IMR-90 (cell line): ENCODE measurements at regions not wholly inside any gene's neighbourhood (a gene's known extent, or its start where the extent isn't known, plus 50 kb on each side); places are given as distances from the start of the nearest gene placed in this dataset.

ENCODE experiments used
- ATAC-seq: fragments of 200-7000 bp; cut with Tn5 transposase; 2 replicates; pipeline ENCODE4 v1.9.1; 2020; ENCODE audit warnings: low read depth, mild to moderate bottlenecking, moderate library complexity
- BruUV-seq: library from RNA; stranded (reverse); fragments of 400-500 nt; replicated peaks from 2 replicates; lab custom pipeline; 2021; lab: Mats Ljungman, UMichigan
- CTCF ChIA-PET: fragments of 300-600 bp; formaldehyde crosslinking; extraction: SDS; loops from one replicate; lab custom pipeline; 2021; ENCODE audit warnings: antibody characterized with exemption; lab: Yijun Ruan, JAX
- POLR2A ChIA-PET: fragments of 300-600 bp; sonication (Branson Sonifier 250); formaldehyde crosslinking; loops from one replicate; lab custom pipeline; 2022; ENCODE audit warnings: antibody characterized with exemption; ENCODE audit not compliant: unreplicated experiment; lab: Charles Lee
- DNase-seq: peaks from one replicate; pipeline ENCODE4 v3.0.0; 2013
- H2AFZ ChIP-seq: replicated peaks from 2 replicates; pipeline ENCODE3; 2013; ENCODE audit warnings: low read length, mild to moderate bottlenecking; ENCODE audit not compliant: poor library complexity
- H2AK5ac ChIP-seq: 2 replicates; pipeline ENCODE4 v1.6.1; 2013; ENCODE audit warnings: low read depth, low read length, inconsistent platforms
- H2AK9ac ChIP-seq: replicated peaks from 2 replicates; pipeline ENCODE3; 2013; ENCODE audit warnings: mild to moderate bottlenecking, low read depth, low read length, moderate library complexity; ENCODE audit not compliant: poor library complexity
- H2BK120ac ChIP-seq: 2 replicates; pipeline ENCODE4 v1.6.1; 2013; ENCODE audit warnings: low read depth, low read length, inconsistent platforms
- H2BK15ac ChIP-seq: 3 replicates; pipeline ENCODE4 v1.6.1; 2013; ENCODE audit warnings: low read depth, low read length, inconsistent platforms
- H2BK20ac ChIP-seq: 2 replicates; pipeline ENCODE4 v1.6.1; 2013; ENCODE audit warnings: low read depth, mild to moderate bottlenecking, inconsistent platforms, low read length, moderate library complexity
- H2BK5ac ChIP-seq: 2 replicates; pipeline ENCODE4 v1.6.1; 2013; ENCODE audit warnings: mild to moderate bottlenecking, low read depth, low read length, inconsistent platforms; ENCODE audit not compliant: poor library complexity, severe bottlenecking
- H3K14ac ChIP-seq: replicated peaks from 2 replicates; pipeline ENCODE4 v1.6.1; 2013; ENCODE audit warnings: low read depth, low read length, inconsistent platforms
- H3K18ac ChIP-seq: 2 replicates; pipeline ENCODE4 v1.6.1; 2013; ENCODE audit warnings: low read depth, low read length, control low read depth
- H3K23ac ChIP-seq: 2 replicates; pipeline ENCODE4 v1.6.1; 2013; ENCODE audit warnings: low read depth, low read length, inconsistent platforms
- H3K27ac ChIP-seq: 2 replicates; pipeline ENCODE4 v1.5.1; 2013; ENCODE audit warnings: mild to moderate bottlenecking, control low read depth, low read length; ENCODE audit not compliant: insufficient read depth
- H3K27me3 ChIP-seq: 2 replicates; pipeline ENCODE4 v1.6.1; 2013; ENCODE audit warnings: low read length; ENCODE audit not compliant: control insufficient read depth, insufficient read depth
- H3K36me3 ChIP-seq: 2 replicates; pipeline ENCODE4 v1.6.1; 2013; ENCODE audit warnings: low read length, mixed read lengths; ENCODE audit not compliant: control insufficient read depth, insufficient read depth
- H3K4ac ChIP-seq: 2 replicates; pipeline ENCODE4 v1.6.1; 2013; ENCODE audit warnings: low read depth, low read length, inconsistent platforms
- H3K4me1 ChIP-seq: 2 replicates; pipeline ENCODE4 v1.6.1; 2013; ENCODE audit warnings: low read length, mixed read lengths; ENCODE audit not compliant: control insufficient read depth, insufficient read depth
- H3K4me2 ChIP-seq: 2 replicates; pipeline ENCODE4 v1.6.1; 2013; ENCODE audit warnings: low read depth, mild to moderate bottlenecking, control low read depth, low read length, moderate library complexity
- H3K4me3 ChIP-seq: 2 replicates; pipeline ENCODE4 v1.5.1; 2013; ENCODE audit warnings: low read depth, mild to moderate bottlenecking, control low read depth, low read length, moderate library complexity; ENCODE audit not compliant: insufficient read depth
- H3K56ac ChIP-seq: 2 replicates; pipeline ENCODE4 v1.6.1; 2013; ENCODE audit warnings: low read length, inconsistent platforms; ENCODE audit not compliant: insufficient read depth; ENCODE audit errors: extremely low read depth
- H3K79me1 ChIP-seq, 2 experiments: 2 replicates each; pipeline ENCODE4 v1.6.1; 2013; ENCODE audit warnings: low read length in 2 of 2, inconsistent platforms in 1 of 2, low read depth in 1 of 2
- H3K9ac ChIP-seq: 2 replicates; pipeline ENCODE4 v1.6.1; 2013; ENCODE audit warnings: low read depth, low read length, control low read depth
- H3K9me1 ChIP-seq: 2 replicates; pipeline ENCODE4 v1.6.1; 2013; ENCODE audit warnings: low read length, inconsistent platforms; ENCODE audit not compliant: insufficient read depth
- H3K9me3 ChIP-seq: 2 replicates; pipeline ENCODE4 v1.6.1; 2013; ENCODE audit warnings: low read length; ENCODE audit not compliant: control insufficient read depth, insufficient read depth
- H4K20me1 ChIP-seq: 2 replicates; pipeline ENCODE4 v1.6.1; 2013; ENCODE audit warnings: low read length, inconsistent platforms; ENCODE audit not compliant: insufficient read depth
- H4K5ac ChIP-seq: 2 replicates; pipeline ENCODE4 v1.6.1; 2013; ENCODE audit warnings: mild to moderate bottlenecking, low read depth, low read length, control low read depth
- H4K8ac ChIP-seq, 2 experiments: 2 replicates each; pipeline ENCODE4 v1.6.1; 2013; ENCODE audit warnings: low read depth in 2 of 2, low read length in 2 of 2, control low read depth in 1 of 2, inconsistent platforms in 1 of 2
- H4K91ac ChIP-seq: 2 replicates; pipeline ENCODE4 v1.6.1; 2013; ENCODE audit warnings: low read depth, low read length, inconsistent platforms; ENCODE audit not compliant: insufficient read depth
- BHLHE40 ChIP-seq: fragments of 150-350 bp; IDR thresholded peaks from 2 replicates; pipeline ENCODE4 v1.6.1; 2016; ENCODE audit warnings: mild to moderate bottlenecking, low read depth, low read length
- CEBPB ChIP-seq: IDR thresholded peaks from 2 replicates; pipeline ENCODE4 v1.6.1; 2012; ENCODE audit warnings: low read depth, low read length, improper control_type of control experiment
- CHD1 ChIP-seq: IDR thresholded peaks from 2 replicates; pipeline ENCODE4 v1.6.1; 2012; ENCODE audit warnings: low read depth, low read length, improper control_type of control experiment
- CTCF ChIP-seq: conservative IDR thresholded peaks from 2 replicates; pipeline ENCODE4 v1.5.1; 2012; ENCODE audit warnings: mild to moderate bottlenecking, low read depth, low read length, improper control_type of control experiment
- NFE2L2 ChIP-seq: fragments of 150-350 bp; IDR thresholded peaks from 2 replicates; pipeline ENCODE4 v1.6.1; 2016; ENCODE audit warnings: low read depth, mild to moderate bottlenecking, low read length
- RFX5 ChIP-seq: IDR thresholded peaks from 2 replicates; pipeline ENCODE4 v1.8.0; 2012; ENCODE audit warnings: low read depth, mild to moderate bottlenecking, low read length, moderate library complexity
- USF2 ChIP-seq: fragments of 150-350 bp; IDR thresholded peaks from 2 replicates; pipeline ENCODE4 v1.6.1; 2017; ENCODE audit warnings: mild to moderate bottlenecking, antibody characterized with exemption, low read length, low read depth
- WGBS, 2 experiments: methylation state at CpG; one replicate each; pipeline versions ENCODE4 v1.1.5 to v1.1.7; 2013; ENCODE audit warnings: missing lambda C conversion rate in 2 of 2; ENCODE audit not compliant: insufficient read length in 1 of 2; ENCODE audit errors: extremely low coverage in 2 of 2; 5-methylcytosine and 5-hydroxymethylcytosine counted together
- dilution Hi-C: fragments of 300-500 bp; cut with HindIII; formaldehyde crosslinking; loops from one replicate; pipeline ENCODE4 v1.14.3; 2018; ENCODE audit warnings: low sequenced_read_pairs; ENCODE audit not compliant: unreplicated experiment
- in situ Hi-C: fragments of 300-500 bp; cut with MboI; formaldehyde crosslinking; loops from 3 replicates; pipeline ENCODE4 v1.14.3; 2019; ENCODE audit warnings: low sequenced_read_pairs, inconsistent platforms, mixed read lengths
- intact Hi-C: fragments of 100-400 bp; cut with micrococcal nuclease; formaldehyde crosslinking; loops from 2 replicates; pipeline ENCODE4 v1.10.0; 2022

GRCh38 chr2:196259507-196260481, 88.4 kb upstream of the STK17B start:
- H3K14ac ChIP-seq = peak overlapping the region; percentile 54
- H2BK20ac ChIP-seq = peak overlapping the region; percentile 67
- peak overlapping the region; percentile 63 for H2AFZ ChIP-seq
- in situ Hi-C loops (loop anchor here (25.0 kb wide), 1 partner anchor 97 kb away; the partner anchor contains the start of gene STK17B), intact Hi-C loops (no loop called here), dilution Hi-C loops (no loop called here)
- H3K23ac ChIP-seq = peak overlapping the region; percentile 37; the same call in 1 of the 2 replicates
- H3K56ac ChIP-seq = peak overlapping the region; percentile 28
- H2AK5ac ChIP-seq = peak overlapping the region; percentile 23
- H3K18ac ChIP-seq = peak overlapping the region; percentile 74; the same call in 1 of the 2 replicates
- H4K91ac ChIP-seq = peak overlapping the region; percentile 73
- no peaks in the 10 kb centered on the region for H3K9me3 ChIP-seq
- no peak overlapping the region for H2AK9ac ChIP-seq
- POLR2A ChIA-PET = interaction anchor here (1.1 kb wide), 1 partner anchor 11 kb away, joined by 4 read pairs; no protein-coding TSS in a partner anchor
- ATAC-seq (peak; percentile 84), DNase-seq (peak; percentile 94)
- peak overlapping the region; percentile 96 for H2BK5ac ChIP-seq
- peaks cover 5% of the 10 kb centered on the region; the same call in 1 of the 2 replicates for H3K4me1 ChIP-seq
- H3K4me2 ChIP-seq = peak overlapping the region; percentile 79; the same call in 1 of the 2 replicates
- H3K9ac ChIP-seq = no peak overlapping the region
- peak overlapping the region; percentile 10; the same call in 1 of the 2 replicates for H3K27ac ChIP-seq
- no TSS peak for BruUV-seq
- no peaks in the 10 kb centered on the region for H3K36me3 ChIP-seq
- TF ChIP-seq CTCF (no peak), CHD1 (no peak), NFE2L2 (0 out of 2 replicates have a peak, but pooled peaks have one; percentile 5), USF2 (peak; percentile 52), BHLHE40 (peak; percentile 55), CEBPB (0 out of 2 replicates have a peak, but pooled peaks have one; percentile 31), RFX5 (no peak)
- peak overlapping the region; percentile 59 for H3K4ac ChIP-seq
- CTCF ChIA-PET = interaction anchor here (0.9 to 1.5 kb wide), 3 partner anchors 11 to 30 kb away, joined by 3 read pairs; no protein-coding TSS in a partner anchor
- no peaks in the 10 kb centered on the region for H4K20me1 ChIP-seq
- peaks cover 2% of the 10 kb centered on the region; the same call in 1 of the 2 replicates for H3K9me1 ChIP-seq
- peak overlapping the region; percentile 65 for H2BK15ac ChIP-seq
- H3K27me3 ChIP-seq = no peaks in the 10 kb centered on the region
- H3K4me3 ChIP-seq = peak overlapping the region; percentile 16; the same call in 1 of the 2 replicates
- peaks cover 0 to 2% of the 10 kb centered on the region in 2 experiments; a peak in 1 of 4 replicates for H3K79me1 ChIP-seq
- H2BK120ac ChIP-seq = peak overlapping the region; percentile 77
- peak overlapping the region; percentile 74; the same call in 1 of the 2 replicates for H4K5ac ChIP-seq
- peak overlapping the region; percentile 61 to 77 for H4K8ac ChIP-seq
- no CpG with 5 or more reads among the region's 7 CpGs for WGBS, 2 experiments
